HEK293T (cell line): ENCODE measurements at regions not wholly inside any gene's neighbourhood (a gene's known extent, or its start where the extent isn't known, plus 50 kb on each side); places are given as distances from the start of the nearest gene placed in this dataset.
"Not testable (repeated sequence)": the region's sequence is repeated elsewhere in the genome, so short reads cannot be mapped to it uniquely, and the experiment has no call there.

Source experiments
- BHLHE40 ChIP-seq: fragments of 450-650 bp; IDR thresholded peaks from 2 replicates; pipeline ENCODE4 v1.6.1; 2016; ENCODE audit warnings: mild to moderate bottlenecking, moderate library complexity, borderline replicate concordance
- ELF4 ChIP-seq: fragments of 450-650 bp; IDR thresholded peaks from 2 replicates; pipeline ENCODE4 v1.6.1; 2017; ENCODE audit warnings: antibody characterized with exemption
- FOXM1 ChIP-seq: fragments of 450-650 bp; IDR thresholded peaks from 2 replicates; pipeline ENCODE4 v1.6.1; 2017; ENCODE audit warnings: mild to moderate bottlenecking, borderline replicate concordance
- HDGF ChIP-seq: fragments of 450-650 bp; IDR thresholded peaks from 2 replicates; pipeline ENCODE4 v1.6.1; 2017; ENCODE audit warnings: antibody characterized with exemption, borderline replicate concordance
- LEF1 ChIP-seq: fragments of 450-650 bp; IDR thresholded peaks from 2 replicates; pipeline ENCODE4 v1.6.1; 2017; ENCODE audit warnings: mild to moderate bottlenecking, borderline replicate concordance
- NFRKB ChIP-seq: fragments of 450-650 bp; IDR thresholded peaks from 2 replicates; pipeline ENCODE4 v1.6.1; 2016; ENCODE audit warnings: mild to moderate bottlenecking, moderate library complexity

- not testable (repeated sequence) for TF ChIP-seq FOXM1, LEF1, BHLHE40, NFRKB, ELF4, HDGF
These were observed 161.9 kb downstream of the PLS3 start for GRCh38 chrX:115722724-115723433.
